Left ventricle myocardium inferior (tissue), 1 donor: ENCODE measurements at regions not wholly inside any gene's neighbourhood (a gene's known extent, or its start where the extent isn't known, plus 50 kb on each side); places are given as distances from the start of the nearest gene placed in this dataset.

Source experiments
- DNase-seq: peaks from one replicate; pipeline ENCODE4 v3.0.0-alpha.2; 2020
- H3K27ac ChIP-seq: fragments of 200-600 bp; replicated peaks from 2 replicates; pipeline ENCODE4 v1.8.0; 2021
- H3K27me3 ChIP-seq: fragments of 200-600 bp; 2 replicates; pipeline ENCODE4 v1.8.0; 2021; ENCODE audit warnings: low read depth
- H3K36me3 ChIP-seq: fragments of 200-600 bp; 2 replicates; pipeline ENCODE4 v1.8.0; 2021
- H3K4me1 ChIP-seq: fragments of 200-600 bp; 2 replicates; pipeline ENCODE4 v1.8.0; 2021
- H3K4me3 ChIP-seq: fragments of 200-600 bp; 2 replicates; pipeline ENCODE4 v1.8.0; 2021; ENCODE audit warnings: mild to moderate bottlenecking, moderate library complexity
- H3K9me3 ChIP-seq: fragments of 200-600 bp; replicated peaks from 2 replicates; pipeline ENCODE4 v1.8.0; 2021
- CTCF ChIP-seq: fragments of 200-600 bp; IDR thresholded peaks from 2 replicates; pipeline ENCODE4 v1.8.0; 2021; ENCODE audit warnings: antibody characterized with exemption, mild to moderate bottlenecking, borderline replicate concordance
- intact Hi-C: fragments of 100-400 bp; cut with micrococcal nuclease; formaldehyde crosslinking; loops from one replicate; pipeline ENCODE4 v1.11.0; 2022
- donor health status: DM: no; HTN: yes; CAD: no; lungs with severe emphysema.

GRCh38 chr12:24608108-24608507 is 340.8 kb downstream of the BCAT1 start:
- Histone ChIP-seq H3K36me3 (no peaks in the 10 kb centered on the region), H3K4me1 (no peaks in the 10 kb centered on the region), H3K27ac (no peak overlapping the region), H3K4me3 (no peak overlapping the region), H3K9me3 (peaks cover 28% of the 10 kb centered on the region), H3K27me3 (no peaks in the 10 kb centered on the region)
- intact Hi-C loops = no loop called here
- DNase-seq = no peak
- no peak for TF ChIP-seq CTCF

- no peak for TF ChIP-seq CTCF
- H3K4me3 ChIP-seq = no peak overlapping the region
- no peak for DNase-seq
- intact Hi-C loops = no loop called here
- H3K9me3 ChIP-seq = peaks cover 13% of the 10 kb centered on the region
- no peaks in the 10 kb centered on the region for H3K36me3 ChIP-seq
- no peak overlapping the region for H3K27ac ChIP-seq
- no peaks in the 10 kb centered on the region for H3K4me1 ChIP-seq
- no peaks in the 10 kb centered on the region for H3K27me3 ChIP-seq
These were observed 343.0 kb downstream of the BCAT1 start for GRCh38 chr12:24605916-24606315.

GRCh38 chr12:24605466-24605865 is 343.4 kb downstream of the BCAT1 start:
- Histone ChIP-seq H3K4me3 (no peak overlapping the region), H3K36me3 (no peaks in the 10 kb centered on the region), H3K27ac (no peak overlapping the region), H3K4me1 (no peaks in the 10 kb centered on the region), H3K27me3 (no peaks in the 10 kb centered on the region), H3K9me3 (peaks cover 13% of the 10 kb centered on the region)
- intact Hi-C loops = no loop called here
- no peak for TF ChIP-seq CTCF
- no peak for DNase-seq

- DNase-seq = no peak
- intact Hi-C loops = no loop called here
- Histone ChIP-seq H3K4me3 (no peak overlapping the region), H3K27ac (no peak overlapping the region), H3K9me3 (peaks cover 6% of the 10 kb centered on the region), H3K36me3 (no peaks in the 10 kb centered on the region), H3K27me3 (no peaks in the 10 kb centered on the region), H3K4me1 (no peaks in the 10 kb centered on the region)
- no peak for TF ChIP-seq CTCF
These were observed 345.5 kb downstream of the BCAT1 start for GRCh38 chr12:24603371-24603770.

GRCh38 chr12:24600996-24601395 is 347.9 kb downstream of the BCAT1 start:
- no peak for DNase-seq
- Histone ChIP-seq H3K4me3 (no peak overlapping the region), H3K27ac (no peak overlapping the region), H3K27me3 (no peaks in the 10 kb centered on the region), H3K36me3 (no peaks in the 10 kb centered on the region), H3K9me3 (no peaks in the 10 kb centered on the region), H3K4me1 (no peaks in the 10 kb centered on the region)
- intact Hi-C loops = no loop called here
- TF ChIP-seq CTCF = no peak

GRCh38 chr12:24600551-24600950 is 348.4 kb downstream of the BCAT1 start:
- H3K4me1 ChIP-seq = no peaks in the 10 kb centered on the region
- no peak for DNase-seq
- intact Hi-C loops = no loop called here
- TF ChIP-seq CTCF = no peak
- H3K27ac ChIP-seq = no peak overlapping the region
- no peaks in the 10 kb centered on the region for H3K27me3 ChIP-seq
- no peaks in the 10 kb centered on the region for H3K36me3 ChIP-seq
- H3K4me3 ChIP-seq = no peak overlapping the region
- no peaks in the 10 kb centered on the region for H3K9me3 ChIP-seq
